Hepatocyte (in vitro differentiated cells): ENCODE measurements at regions not wholly inside any gene's neighbourhood (a gene's known extent, or its start where the extent isn't known, plus 50 kb on each side); places are given as distances from the start of the nearest gene placed in this dataset.

Source experiments
- CTCF ChIP-seq: fragments of 200-600 bp; sonication (generic); IDR thresholded peaks from 2 replicates; pipeline ENCODE4 v1.5.1; 2016; ENCODE audit warnings: antibody characterized with exemption, mild to moderate bottlenecking; ENCODE audit not compliant: poor library complexity
- EZH2 ChIP-seq: fragments of 200-600 bp; sonication (generic); IDR thresholded peaks from 2 replicates; pipeline ENCODE4 v1.6.1; 2016; ENCODE audit warnings: antibody characterized with exemption, mild to moderate bottlenecking, borderline replicate concordance
- EZH2phosphoT487 ChIP-seq: fragments of 200-600 bp; sonication (generic); IDR thresholded peaks from one replicate; pipeline ENCODE4 v1.6.1; 2018; ENCODE audit warnings: antibody characterized with exemption, mild to moderate bottlenecking, low read depth, moderate library complexity; ENCODE audit not compliant: unreplicated experiment, severe bottlenecking

DNA sequence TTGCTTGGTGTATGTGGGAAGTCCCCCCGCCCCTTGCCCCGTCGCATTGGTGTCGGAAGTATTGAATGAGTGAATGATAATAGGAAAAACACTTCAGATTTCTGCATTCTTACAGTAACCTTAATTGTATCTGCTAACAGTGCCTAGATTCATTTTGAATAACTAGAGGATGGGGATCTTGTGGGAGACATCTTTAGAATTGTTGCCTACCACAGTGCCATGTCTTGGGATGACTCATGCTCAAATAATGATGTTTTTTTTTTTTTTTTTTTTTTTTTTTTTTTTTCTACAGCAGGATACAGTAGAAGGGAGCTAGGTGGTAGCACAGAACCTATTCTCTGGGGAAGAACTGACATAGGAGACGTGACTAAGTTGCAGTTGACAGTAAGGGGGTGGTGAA, 237.9 kb downstream of the USP25 start:
- TF ChIP-seq CTCF (no peak), EZH2 (no peak), EZH2phosphoT487 (no peak)
